HEK293 (cell line): ENCODE measurements at regions not wholly inside any gene's neighbourhood (a gene's known extent, or its start where the extent isn't known, plus 50 kb on each side); places are given as distances from the start of the nearest gene placed in this dataset.
A peak's percentile ranks its signal among the peaks of the same experiment; 100 is the strongest.
"Not testable (repeated sequence)": the region's sequence is repeated elsewhere in the genome, so short reads cannot be mapped to it uniquely, and the experiment has no call there.

Experiments
- CTCF ChIA-PET: fragments of 350-600 bp; formaldehyde crosslinking; extraction: SDS; loops from one replicate; lab custom pipeline; 2021; ENCODE audit warnings: antibody characterized with exemption; lab: Yijun Ruan, JAX
- POLR2A ChIA-PET: fragments of 300-600 bp; formaldehyde crosslinking; extraction: SDS; loops from one replicate; lab custom pipeline; 2020; ENCODE audit warnings: antibody characterized with exemption, inconsistent platforms; lab: Yijun Ruan, JAX
- H3K27ac ChIP-seq: fragments of 200-500 bp; sonication (Bioruptor generic); 2 replicates; pipeline ENCODE4 v1.5.1; 2014; ENCODE audit warnings: low read depth, low read length, control low read depth, inconsistent platforms; ENCODE audit errors: extremely low read depth
- H3K36me3 ChIP-seq, 2 experiments: fragments of 200-500 bp in 1 of 2; sonication (Bioruptor generic) in 1 of 2; 1 replicate in 1 of 2; 2 replicates in 1 of 2; pipeline ENCODE4 v1.5.1; 2014 to 2017; ENCODE audit warnings: inconsistent platforms in 2 of 2, low read length in 2 of 2; ENCODE audit not compliant: control insufficient read depth in 2 of 2, insufficient read depth in 1 of 2
- H3K4me1 ChIP-seq: fragments of 200-500 bp; sonication (Bioruptor generic); 2 replicates; pipeline ENCODE4 v1.5.1; 2014; ENCODE audit warnings: mild to moderate bottlenecking, low read length, inconsistent platforms; ENCODE audit not compliant: control insufficient read depth, insufficient read depth
- H3K4me3 ChIP-seq: 2 replicates; pipeline ENCODE4 v1.5.1; 2011; ENCODE audit warnings: low read depth, mild to moderate bottlenecking, control low read depth, low read length, moderate library complexity
- H3K9me3 ChIP-seq: fragments of 200-500 bp; sonication (Bioruptor generic); 2 replicates; pipeline ENCODE4 v1.5.1; 2014; ENCODE audit warnings: low read depth, low read length, inconsistent platforms; ENCODE audit not compliant: control insufficient read depth, insufficient read depth
- HIC1 ChIP-seq: fragments of 450-650 bp; formaldehyde crosslinking; IDR thresholded peaks from 2 replicates; pipeline ENCODE4 v1.5.1; 2016; ENCODE audit warnings: missing biosample characterization, missing genetic modification characterization
- PRDM10 ChIP-seq: fragments of 450-650 bp; formaldehyde crosslinking; IDR thresholded peaks from 2 replicates; pipeline ENCODE4 v1.5.1; 2016; ENCODE audit warnings: missing biosample characterization, missing genetic modification characterization
- WT1 ChIP-seq: fragments of 450-650 bp; formaldehyde crosslinking; IDR thresholded peaks from 2 replicates; pipeline ENCODE4 v1.5.1; 2016; ENCODE audit warnings: missing biosample characterization, missing genetic modification characterization
- ZNF16 ChIP-seq: fragments of 450-650 bp; formaldehyde crosslinking; IDR thresholded peaks from 2 replicates; pipeline ENCODE4 v1.5.1; 2016; ENCODE audit warnings: low read depth, missing biosample characterization, missing genetic modification characterization
- ZNF19 ChIP-seq: fragments of 450-650 bp; formaldehyde crosslinking; IDR thresholded peaks from 2 replicates; pipeline ENCODE4; 2016; ENCODE audit warnings: missing biosample characterization, missing genetic modification characterization, low read depth
- ZNF202 ChIP-seq: fragments of 450-650 bp; formaldehyde crosslinking; IDR thresholded peaks from 2 replicates; pipeline ENCODE4 v1.5.1; 2016; ENCODE audit warnings: missing biosample characterization, missing genetic modification characterization, borderline replicate concordance
- ZNF214 ChIP-seq: fragments of 450-650 bp; formaldehyde crosslinking; IDR thresholded peaks from 2 replicates; pipeline ENCODE4 v1.5.1; 2017; ENCODE audit warnings: missing biosample characterization, mild to moderate bottlenecking, missing genetic modification characterization, borderline replicate concordance
- ZNF292 ChIP-seq: fragments of 450-650 bp; formaldehyde crosslinking; IDR thresholded peaks from 2 replicates; pipeline ENCODE4 v1.5.1; 2016; ENCODE audit warnings: low read depth, missing biosample characterization, missing genetic modification characterization, borderline replicate concordance
- ZNF391 ChIP-seq: fragments of 450-650 bp; formaldehyde crosslinking; IDR thresholded peaks from 2 replicates; pipeline ENCODE4 v1.5.1; 2016; ENCODE audit warnings: low read depth, missing biosample characterization, missing genetic modification characterization, borderline replicate concordance
- ZNF513 ChIP-seq: fragments of 450-650 bp; IDR thresholded peaks from 2 replicates; pipeline ENCODE4 v1.5.1; 2018; ENCODE audit warnings: missing biosample characterization, missing genetic modification characterization
- ZNF580 ChIP-seq: fragments of 450-650 bp; formaldehyde crosslinking; IDR thresholded peaks from 2 replicates; pipeline ENCODE4 v1.5.1; 2016; ENCODE audit warnings: missing biosample characterization, missing genetic modification characterization
- ZNF585B ChIP-seq: fragments of 450-650 bp; formaldehyde crosslinking; IDR thresholded peaks from 2 replicates; pipeline ENCODE4 v1.5.1; 2016; ENCODE audit warnings: missing biosample characterization, missing genetic modification characterization
- ZNF596 ChIP-seq: fragments of 450-650 bp; IDR thresholded peaks from 2 replicates; pipeline ENCODE4 v1.5.0; 2018; ENCODE audit warnings: missing biosample characterization, mild to moderate bottlenecking, missing genetic modification characterization, moderate library complexity
- ZNF791 ChIP-seq: fragments of 450-650 bp; formaldehyde crosslinking; IDR thresholded peaks from 2 replicates; pipeline ENCODE4 v1.5.1; 2016; ENCODE audit warnings: missing biosample characterization, missing genetic modification characterization
- ZNF792 ChIP-seq: fragments of 450-650 bp; formaldehyde crosslinking; IDR thresholded peaks from 2 replicates; pipeline ENCODE4 v1.5.1; 2016; ENCODE audit warnings: missing biosample characterization, missing genetic modification characterization

- Histone ChIP-seq H3K4me3 (no peak overlapping the region), H3K4me1 (no peaks in the 10 kb centered on the region), H3K36me3 (no peaks in the 10 kb centered on the region), H3K9me3 (no peaks in the 10 kb centered on the region), H3K27ac (no peak overlapping the region)
- no peak for TF ChIP-seq ZNF19 (tag by site-specific recombination)
- TF ChIP-seq ZNF791 (tag by site-specific recombination): no peak
- TF ChIP-seq ZNF16: no peak
- POLR2A ChIA-PET: no interaction called here
- CTCF ChIA-PET: no interaction called here
These were observed 67.8 kb downstream of the CCDC59 start for GRCh38 chr12:82290415-82290814.

- peak; percentile 83 for TF ChIP-seq ZNF585B (tag by site-specific recombination)
- H3K36me3 ChIP-seq, CTCF ChIA-PET, H3K4me1 ChIP-seq, H3K9me3 ChIP-seq, H3K4me3 ChIP-seq, H3K27ac ChIP-seq, POLR2A ChIA-PET: not testable (repeated sequence)
These were observed 76.9 kb downstream of the CCDC59 start for GRCh38 chr12:82281335-82281734.

GRCh38 chr12:82279536-82280058 is 78.6 kb downstream of the CCDC59 start:
- Histone ChIP-seq H3K4me1 (no peaks in the 10 kb centered on the region), H3K9me3 (no peaks in the 10 kb centered on the region), H3K4me3 (no peak overlapping the region), H3K27ac (no peak overlapping the region), H3K36me3 (no peaks in the 10 kb centered on the region)
- CTCF ChIA-PET: interaction anchor here (0.6 kb wide), 2 partner anchors 10 to 58 kb away, joined by 3 read pairs; no protein-coding TSS in a partner anchor
- POLR2A ChIA-PET: no interaction called here
- TF ChIP-seq ZNF513 (no peak), ZNF214 (tag by site-specific recombination) (no peak), WT1 (tag by site-specific recombination) (0 out of 2 replicates have a peak, but pooled peaks have one; percentile 46)

- Histone ChIP-seq H3K27ac (no peak overlapping the region), H3K36me3 (no peaks in the 10 kb centered on the region), H3K4me1 (no peaks in the 10 kb centered on the region), H3K9me3 (no peaks in the 10 kb centered on the region), H3K4me3 (no peak overlapping the region)
- POLR2A ChIA-PET: no interaction called here
- no peak for TF ChIP-seq ZNF202 (tag by site-specific recombination)
- no peak for TF ChIP-seq ZNF596
- no peak for TF ChIP-seq ZNF391
- TF ChIP-seq HIC1 (tag by site-specific recombination): no peak
- no peak for TF ChIP-seq ZNF292 (tag by site-specific recombination)
- no peak for TF ChIP-seq ZNF580 (tag by site-specific recombination)
- TF ChIP-seq ZNF792 (tag by site-specific recombination): no peak
- TF ChIP-seq PRDM10 (tag by site-specific recombination): no peak
- CTCF ChIA-PET: no interaction called here
These were observed 80.6 kb downstream of the CCDC59 start for GRCh38 chr12:82277582-82277981.
